ENCODE measurements at regions not wholly inside any gene's neighbourhood (a gene's known extent, or its start where the extent isn't known, plus 50 kb on each side); places are given as distances from the start of the nearest gene placed in this dataset.

GRCh38 chr5:33329891-33330290 lies 110.9 kb upstream of the TARS1 start:
- intact Hi-C loops (cut with micrococcal nuclease) (no loop called here), dilution Hi-C loops (cut with MboI; ENCODE audit: extremely low pct_ligation_motif_present, low sequenced_read_pairs) (no loop called here)
- no peak overlapping the region for H2AFZ ChIP-seq (ENCODE audit: low read depth, low read length)
- ChIA-PET CTCF (interaction anchor here (0.8 to 1.3 kb wide), 2 partner anchors 10 to 54 kb away, joined by 3 to 4 read pairs; no protein-coding TSS in a partner anchor), POLR2A (no interaction called here)
- H4K20me1 ChIP-seq (replicated peaks; ENCODE audit: control insufficient read depth, extremely low read depth, insufficient read depth, low read length): no peaks in the 10 kb centered on the region
- DNase-seq (ENCODE audit: low read depth, low spot score): no peak
- no peaks in the 10 kb centered on the region for H3K9me3 ChIP-seq (replicated peaks; ENCODE audit: control insufficient read depth, insufficient read depth, low read length)
- BruUV-seq (replicated peaks): no TSS peak
- no peak overlapping the region for H3K4me3 ChIP-seq (replicated peaks in 1 of 3; ENCODE audit: insufficient read depth in 1 of 3, low read depth in 1 of 3, low read length in 3 of 3)
- no peak overlapping the region for H3K27ac ChIP-seq (ENCODE audit: insufficient read depth, low read depth, low read length)
- no peaks in the 10 kb centered on the region for H3K9me1 ChIP-seq (replicated peaks; ENCODE audit: control insufficient read depth, extremely low read depth, insufficient read depth, low read length)
- H3K4me1 ChIP-seq (ENCODE audit: control insufficient read depth, extremely low read depth, insufficient read depth, low read length): peaks cover 10% of the 10 kb centered on the region
- no peaks in the 10 kb centered on the region for H3K79me2 ChIP-seq (ENCODE audit: control insufficient read depth, insufficient read depth, low read length)
- FAIRE-seq: no peak
- H3K9ac ChIP-seq (replicated peaks; ENCODE audit: extremely low read depth, insufficient read depth, low read length): no peak overlapping the region
- H3K27me3 ChIP-seq (ENCODE audit: control insufficient read depth in 2 of 2, insufficient read depth in 2 of 2, low read length in 2 of 2): no peaks in the 10 kb centered on the region
- H3K36me3 ChIP-seq (ENCODE audit: control insufficient read depth in 2 of 2, extremely low read depth in 1 of 2, insufficient read depth in 2 of 2, low read length in 2 of 2): no peaks in the 10 kb centered on the region
- no peak overlapping the region for H3K4me2 ChIP-seq (ENCODE audit: insufficient read depth, low read length)
- TF ChIP-seq MYC (IDR thresholded peaks at IDR 0.05; ENCODE audit: low read depth, low read length) (no peak), JUN (IDR thresholded peaks at IDR 0.05; ENCODE audit: borderline replicate concordance, insufficient read depth, insufficient read length, low read depth) (no peak), POLR2AphosphoS5 (IDR thresholded peaks at IDR 0.05; ENCODE audit: insufficient read depth, low read depth, low read length) (no peak), EZH2 (IDR thresholded peaks at IDR 0.05; ENCODE audit: borderline replicate concordance, low read depth, low read length, severe bottlenecking) (no peak), FOS (IDR thresholded peaks at IDR 0.05; ENCODE audit: borderline replicate concordance, insufficient read depth, low read length) (no peak), GATA2 (IDR thresholded peaks at IDR 0.05; ENCODE audit: insufficient read depth, insufficient read length, low read depth, low read length) (no peak), POLR2A (IDR thresholded peaks at IDR 0.05; ENCODE audit: low read depth, low read length) (no peak)
- TF ChIP-seq, protein P1, sequence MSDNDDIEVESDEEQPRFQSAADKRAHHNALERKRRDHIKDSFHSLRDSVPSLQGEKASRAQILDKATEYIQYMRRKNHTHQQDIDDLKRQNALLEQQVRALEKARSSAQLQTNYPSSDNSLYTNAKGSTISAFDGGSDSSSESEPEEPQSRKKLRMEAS (IDR thresholded peaks at IDR 0.05; ENCODE audit: insufficient read depth, insufficient read length): no peak
- TF ChIP-seq, protein P2, sequence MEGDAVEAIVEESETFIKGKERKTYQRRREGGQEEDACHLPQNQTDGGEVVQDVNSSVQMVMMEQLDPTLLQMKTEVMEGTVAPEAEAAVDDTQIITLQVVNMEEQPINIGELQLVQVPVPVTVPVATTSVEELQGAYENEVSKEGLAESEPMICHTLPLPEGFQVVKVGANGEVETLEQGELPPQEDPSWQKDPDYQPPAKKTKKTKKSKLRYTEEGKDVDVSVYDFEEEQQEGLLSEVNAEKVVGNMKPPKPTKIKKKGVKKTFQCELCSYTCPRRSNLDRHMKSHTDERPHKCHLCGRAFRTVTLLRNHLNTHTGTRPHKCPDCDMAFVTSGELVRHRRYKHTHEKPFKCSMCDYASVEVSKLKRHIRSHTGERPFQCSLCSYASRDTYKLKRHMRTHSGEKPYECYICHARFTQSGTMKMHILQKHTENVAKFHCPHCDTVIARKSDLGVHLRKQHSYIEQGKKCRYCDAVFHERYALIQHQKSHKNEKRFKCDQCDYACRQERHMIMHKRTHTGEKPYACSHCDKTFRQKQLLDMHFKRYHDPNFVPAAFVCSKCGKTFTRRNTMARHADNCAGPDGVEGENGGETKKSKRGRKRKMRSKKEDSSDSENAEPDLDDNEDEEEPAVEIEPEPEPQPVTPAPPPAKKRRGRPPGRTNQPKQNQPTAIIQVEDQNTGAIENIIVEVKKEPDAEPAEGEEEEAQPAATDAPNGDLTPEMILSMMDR (IDR thresholded peaks at IDR 0.05; ENCODE audit: extremely low read depth in 1 of 2, insufficient read depth in 1 of 2, low read depth in 1 of 2, low read length in 2 of 2): no peak

All from endothelial cell of umbilical vein (primary cell).